ENCODE measurements at regions not wholly inside any gene's neighbourhood (a gene's known extent, or its start where the extent isn't known, plus 50 kb on each side); places are given as distances from the start of the nearest gene placed in this dataset.

DNA sequence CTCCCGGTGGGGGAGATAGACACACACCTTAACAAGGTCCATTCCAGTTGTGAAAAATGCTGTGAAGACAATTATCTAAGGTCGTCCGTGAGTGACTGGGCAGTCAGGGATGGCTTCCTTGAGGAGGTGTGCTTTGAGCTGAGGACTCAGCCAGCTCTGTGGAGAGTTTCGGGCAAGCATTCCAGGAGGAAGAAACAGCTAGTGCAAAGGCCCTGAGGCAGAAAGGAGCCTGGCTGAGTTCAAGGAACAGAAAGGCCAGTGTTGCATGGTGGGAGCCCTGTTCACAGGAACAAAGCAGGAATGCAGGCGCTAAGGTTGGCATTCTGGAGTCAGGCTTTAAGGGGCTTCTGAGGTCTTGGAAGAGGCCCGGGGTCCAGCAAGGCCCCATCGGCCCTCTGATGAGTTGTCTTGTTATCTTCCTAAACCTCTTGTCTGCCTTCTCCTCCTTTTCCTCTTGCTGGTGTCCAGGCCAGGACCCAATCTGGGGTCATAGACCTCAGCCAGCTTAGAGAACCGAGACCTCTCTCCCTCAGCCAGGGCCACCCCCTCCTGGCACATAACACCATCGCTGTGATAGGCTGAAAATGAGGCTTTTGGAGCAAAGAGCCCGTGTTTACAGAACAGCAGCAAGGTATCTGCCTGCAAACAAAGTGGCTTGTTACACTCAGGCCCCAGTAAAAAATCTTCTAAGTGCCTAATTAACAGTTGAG lies 270.2 kb upstream of the MVB12B start (continued):
- TF ChIP-seq CHD4 (IDR thresholded peaks at IDR 0.05) (no peak), SMAD5 (IDR thresholded peaks at IDR 0.05; ENCODE audit: low read depth) (no peak), ZBTB4 (CRISPR knock-in tag; IDR thresholded peaks at IDR 0.05) (no peak), MLLT1 (IDR thresholded peaks at IDR 0.05) (no peak), MXI1 (IDR thresholded peaks at IDR 0.05; ENCODE audit: low read depth, low read length) (no peak), SMAD1 (IDR thresholded peaks at IDR 0.05; ENCODE audit: low read depth, partially characterized antibody) (no peak)
- TF ChIP-seq, protein P1, sequence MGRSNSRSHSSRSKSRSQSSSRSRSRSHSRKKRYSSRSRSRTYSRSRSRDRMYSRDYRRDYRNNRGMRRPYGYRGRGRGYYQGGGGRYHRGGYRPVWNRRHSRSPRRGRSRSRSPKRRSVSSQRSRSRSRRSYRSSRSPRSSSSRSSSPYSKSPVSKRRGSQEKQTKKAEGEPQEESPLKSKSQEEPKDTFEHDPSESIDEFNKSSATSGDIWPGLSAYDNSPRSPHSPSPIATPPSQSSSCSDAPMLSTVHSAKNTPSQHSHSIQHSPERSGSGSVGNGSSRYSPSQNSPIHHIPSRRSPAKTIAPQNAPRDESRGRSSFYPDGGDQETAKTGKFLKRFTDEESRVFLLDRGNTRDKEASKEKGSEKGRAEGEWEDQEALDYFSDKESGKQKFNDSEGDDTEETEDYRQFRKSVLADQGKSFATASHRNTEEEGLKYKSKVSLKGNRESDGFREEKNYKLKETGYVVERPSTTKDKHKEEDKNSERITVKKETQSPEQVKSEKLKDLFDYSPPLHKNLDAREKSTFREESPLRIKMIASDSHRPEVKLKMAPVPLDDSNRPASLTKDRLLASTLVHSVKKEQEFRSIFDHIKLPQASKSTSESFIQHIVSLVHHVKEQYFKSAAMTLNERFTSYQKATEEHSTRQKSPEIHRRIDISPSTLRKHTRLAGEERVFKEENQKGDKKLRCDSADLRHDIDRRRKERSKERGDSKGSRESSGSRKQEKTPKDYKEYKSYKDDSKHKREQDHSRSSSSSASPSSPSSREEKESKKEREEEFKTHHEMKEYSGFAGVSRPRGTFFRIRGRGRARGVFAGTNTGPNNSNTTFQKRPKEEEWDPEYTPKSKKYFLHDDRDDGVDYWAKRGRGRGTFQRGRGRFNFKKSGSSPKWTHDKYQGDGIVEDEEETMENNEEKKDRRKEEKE (IDR thresholded peaks at IDR 0.05), result no peak

Measured in GM12878 (cell line).